Activated CD8-positive, alpha-beta memory T cell treated with anti-CD3 and anti-CD28 coated beads for 36 hours (primary cell): ENCODE measurements at regions not wholly inside any gene's neighbourhood (a gene's known extent, or its start where the extent isn't known, plus 50 kb on each side); places are given as distances from the start of the nearest gene placed in this dataset.
"Not testable (repeated sequence)": the region's sequence is repeated elsewhere in the genome, so short reads cannot be mapped to it uniquely, and the experiment has no call there.

Source experiments
- CTCF ChIA-PET: fragments of 350-600 bp; sonication (Branson Sonifier 250); formaldehyde crosslinking; loops from one replicate; lab custom pipeline; 2021; ENCODE audit warnings: antibody characterized with exemption; lab: Charles Lee
- POLR2A ChIA-PET: fragments of 350-600 bp; sonication (Branson Sonifier 250); formaldehyde crosslinking; loops from one replicate; lab custom pipeline; 2021; ENCODE audit warnings: antibody characterized with exemption; lab: Charles Lee

GRCh38 chr3:88984256-88984655 lies 123.2 kb upstream of the EPHA3 start:
- ChIA-PET CTCF (no interaction called here), POLR2A (no interaction called here)

GRCh38 chr3:88984832-88985231 lies 122.6 kb upstream of the EPHA3 start:
- ChIA-PET POLR2A (no interaction called here), CTCF (no interaction called here)

GRCh38 chr3:88985491-88985890 lies 121.9 kb upstream of the EPHA3 start:
- CTCF ChIA-PET, result no interaction called here

GRCh38 chr3:88986834-88987233 lies 120.6 kb upstream of the EPHA3 start:
- CTCF ChIA-PET, result no interaction called here

More at GRCh38 chr3:88985491-88985890, 121.9 kb upstream of the EPHA3 start:
- POLR2A ChIA-PET, result no interaction called here

GRCh38 chr3:88987776-88988175 lies 119.6 kb upstream of the EPHA3 start:
- ChIA-PET CTCF (interaction anchor here (0.5 kb wide), 1 partner anchor 164 kb away, joined by 3 read pairs; no protein-coding TSS in a partner anchor), POLR2A (no interaction called here)

More at GRCh38 chr3:88986834-88987233, 120.6 kb upstream of the EPHA3 start:
- POLR2A ChIA-PET, result no interaction called here

GRCh38 chr3:88988906-88989305 lies 118.5 kb upstream of the EPHA3 start:
- ChIA-PET POLR2A (no interaction called here), CTCF (no interaction called here)

- ChIA-PET POLR2A (no interaction called here), CTCF (no interaction called here)
Observed at GRCh38 chr3:88991496-88991895, 115.9 kb upstream of the EPHA3 start.

- POLR2A ChIA-PET, result no interaction called here
- CTCF ChIA-PET, result no interaction called here
Observed at GRCh38 chr3:88996691-88997090, 110.7 kb upstream of the EPHA3 start.

GRCh38 chr3:88997260-88997659 lies 110.2 kb upstream of the EPHA3 start:
- POLR2A ChIA-PET, result no interaction called here
- CTCF ChIA-PET, result no interaction called here

GRCh38 chr3:89000886-89001285 lies 106.5 kb upstream of the EPHA3 start:
- ChIA-PET POLR2A (no interaction called here), CTCF (no interaction called here)

GRCh38 chr3:89002191-89002590 lies 105.2 kb upstream of the EPHA3 start:
- POLR2A ChIA-PET, result no interaction called here
- CTCF ChIA-PET, result no interaction called here

- POLR2A ChIA-PET, result no interaction called here
- CTCF ChIA-PET, result no interaction called here
Observed at GRCh38 chr3:89013536-89013935, 93.9 kb upstream of the EPHA3 start.

GRCh38 chr3:89017531-89017930 lies 89.9 kb upstream of the EPHA3 start:
- ChIA-PET POLR2A (no interaction called here), CTCF (no interaction called here)

- CTCF ChIA-PET, result no interaction called here
- POLR2A ChIA-PET, result no interaction called here
Observed at GRCh38 chr3:89025185-89025584, 82.2 kb upstream of the EPHA3 start.

GRCh38 chr3:89032346-89033013 lies 74.9 kb upstream of the EPHA3 start:
- POLR2A ChIA-PET, result no interaction called here
- CTCF ChIA-PET, result no interaction called here

- POLR2A ChIA-PET, CTCF ChIA-PET: not testable (repeated sequence)
Observed at GRCh38 chr3:89034723-89035122, 72.7 kb upstream of the EPHA3 start.

- POLR2A ChIA-PET, result no interaction called here
- CTCF ChIA-PET, result no interaction called here
Observed at GRCh38 chr3:89038869-89039268, 68.6 kb upstream of the EPHA3 start.

GRCh38 chr3:89042236-89042835 lies 65.1 kb upstream of the EPHA3 start:
- ChIA-PET POLR2A (no interaction called here), CTCF (no interaction called here)

- POLR2A ChIA-PET, result no interaction called here
- CTCF ChIA-PET, result no interaction called here
Observed at GRCh38 chr3:89043406-89043932, 64.0 kb upstream of the EPHA3 start.

- ChIA-PET POLR2A (no interaction called here), CTCF (no interaction called here)
Observed at GRCh38 chr3:89046661-89047060, 60.8 kb upstream of the EPHA3 start.

GRCh38 chr3:89049119-89049518 lies 58.3 kb upstream of the EPHA3 start:
- CTCF ChIA-PET, result no interaction called here
- POLR2A ChIA-PET, result no interaction called here
